OCI-LY3 (cell line): ENCODE measurements at regions not wholly inside any gene's neighbourhood (a gene's known extent, or its start where the extent isn't known, plus 50 kb on each side); places are given as distances from the start of the nearest gene placed in this dataset.

Experiments
- EZH2phosphoT487 ChIP-seq: fragments of 200-600 bp; shearing (Covaris generic); IDR thresholded peaks from 2 replicates; pipeline ENCODE4 v1.6.1; 2018; ENCODE audit warnings: antibody characterized with exemption, mixed run types, low read depth
- TF ChIP-seq, protein P1 (sequence below): fragments of 200-600, 300-600 bp; sonication (generic); IDR thresholded peaks from 2 replicates; pipeline ENCODE4 v1.5.1; 2014; ENCODE audit warnings: antibody characterized with exemption, low read length, low read depth

DNA sequence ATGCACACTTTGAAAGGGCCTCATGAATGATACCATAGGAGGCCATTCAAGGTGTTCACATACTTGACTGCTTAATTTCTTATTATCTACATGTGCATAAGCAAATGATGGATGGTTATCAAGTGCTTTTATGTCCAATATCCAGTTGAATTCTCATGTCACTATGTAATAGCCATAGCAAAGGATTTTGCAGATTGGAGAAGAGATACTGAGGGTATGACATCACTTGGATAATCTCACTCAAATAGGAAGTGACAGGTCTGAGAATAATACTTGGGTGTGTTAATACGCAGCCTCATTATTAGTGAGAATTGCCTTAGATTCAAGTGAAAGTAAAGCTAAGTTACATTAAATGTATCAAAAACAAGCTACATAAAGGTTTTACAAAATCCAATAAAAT is 1208.6 kb downstream of the CDH11 start:
- TF ChIP-seq, protein P1, sequence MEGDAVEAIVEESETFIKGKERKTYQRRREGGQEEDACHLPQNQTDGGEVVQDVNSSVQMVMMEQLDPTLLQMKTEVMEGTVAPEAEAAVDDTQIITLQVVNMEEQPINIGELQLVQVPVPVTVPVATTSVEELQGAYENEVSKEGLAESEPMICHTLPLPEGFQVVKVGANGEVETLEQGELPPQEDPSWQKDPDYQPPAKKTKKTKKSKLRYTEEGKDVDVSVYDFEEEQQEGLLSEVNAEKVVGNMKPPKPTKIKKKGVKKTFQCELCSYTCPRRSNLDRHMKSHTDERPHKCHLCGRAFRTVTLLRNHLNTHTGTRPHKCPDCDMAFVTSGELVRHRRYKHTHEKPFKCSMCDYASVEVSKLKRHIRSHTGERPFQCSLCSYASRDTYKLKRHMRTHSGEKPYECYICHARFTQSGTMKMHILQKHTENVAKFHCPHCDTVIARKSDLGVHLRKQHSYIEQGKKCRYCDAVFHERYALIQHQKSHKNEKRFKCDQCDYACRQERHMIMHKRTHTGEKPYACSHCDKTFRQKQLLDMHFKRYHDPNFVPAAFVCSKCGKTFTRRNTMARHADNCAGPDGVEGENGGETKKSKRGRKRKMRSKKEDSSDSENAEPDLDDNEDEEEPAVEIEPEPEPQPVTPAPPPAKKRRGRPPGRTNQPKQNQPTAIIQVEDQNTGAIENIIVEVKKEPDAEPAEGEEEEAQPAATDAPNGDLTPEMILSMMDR, result no peak
- TF ChIP-seq EZH2phosphoT487, result no peak
